ENCODE measurements at regions not wholly inside any gene's neighbourhood (a gene's known extent, or its start where the extent isn't known, plus 50 kb on each side); places are given as distances from the start of the nearest gene placed in this dataset.

GRCh38 chr3:145490088-145491048 lies 670.6 kb downstream of the PLOD2 start:
- Histone ChIP-seq H2BK12ac (ENCODE audit: insufficient read length, low read depth, low read length) (no peak overlapping the region), H2AK5ac (ENCODE audit: insufficient read length, low read length) (no peak overlapping the region), H3T11ph (ENCODE audit: low read length) (no peak overlapping the region), H3K23ac (ENCODE audit: insufficient read length, low read depth, low read length) (no peak overlapping the region), H3K79me1 (ENCODE audit: insufficient read depth, low read depth, low read length, poor library complexity, severe bottlenecking) (no peaks in the 10 kb centered on the region), H3K9ac (ENCODE audit: extremely low read depth, insufficient read length, low read length) (no peak overlapping the region), H3K4ac (ENCODE audit: low read depth, low read length) (no peak overlapping the region), H2BK20ac (ENCODE audit: low read depth, low read length, poor library complexity, severe bottlenecking) (no peak overlapping the region), H3K79me2 (ENCODE audit: insufficient read depth, low read length) (no peaks in the 10 kb centered on the region), H3K18ac (ENCODE audit: insufficient read length, low read depth, low read length) (no peak overlapping the region), H2BK120ac (ENCODE audit: low read depth, low read length, poor library complexity, severe bottlenecking) (no peak overlapping the region), H3K9me3 (ENCODE audit: control insufficient read depth, low read depth, low read length) (no peaks in the 10 kb centered on the region), H4K20me1 (ENCODE audit: control insufficient read depth, insufficient read depth, insufficient read length) (no peaks in the 10 kb centered on the region), H3K23me2 (ENCODE audit: insufficient read length, low read depth, low read length, poor library complexity, severe bottlenecking) (no peaks in the 10 kb centered on the region), H3K27me3 (ENCODE audit: insufficient read depth, low read length) (no peaks in the 10 kb centered on the region), H2AFZ (ENCODE audit: low read length) (no peak overlapping the region), H3K4me1 (ENCODE audit: insufficient read depth, low read length) (peaks cover 4% of the 10 kb centered on the region; the same call in 1 of the 2 replicates), H4K91ac (ENCODE audit: insufficient read length, low read depth, low read length) (no peak overlapping the region), H3K4me2 (ENCODE audit: insufficient read depth, insufficient read length, low read length) (no peak overlapping the region), H3K27ac (ENCODE audit: insufficient read length, low read depth, low read length) (no peak overlapping the region), H3K14ac (ENCODE audit: insufficient read depth, low read length) (no peak overlapping the region), H2BK15ac (ENCODE audit: low read depth, low read length) (no peak overlapping the region), H4K8ac (replicated peaks; ENCODE audit: insufficient read length, low read depth, low read length) (no peak overlapping the region), H3K56ac (ENCODE audit: insufficient read length, low read depth, low read length) (no peak overlapping the region), H4K5ac (ENCODE audit: insufficient read length, low read depth, low read length) (no peak overlapping the region), H2BK5ac (ENCODE audit: insufficient read length, low read length) (no peak overlapping the region)
- no CpG with 5 or more reads among the region's 11 CpGs for WGBS (ENCODE audit: extremely low coverage, insufficient read length, low lambda C conversion rate)
- H3K27ac Mint-ChIP-seq, result no peak overlapping the region
- TF ChIP-seq, protein P1, sequence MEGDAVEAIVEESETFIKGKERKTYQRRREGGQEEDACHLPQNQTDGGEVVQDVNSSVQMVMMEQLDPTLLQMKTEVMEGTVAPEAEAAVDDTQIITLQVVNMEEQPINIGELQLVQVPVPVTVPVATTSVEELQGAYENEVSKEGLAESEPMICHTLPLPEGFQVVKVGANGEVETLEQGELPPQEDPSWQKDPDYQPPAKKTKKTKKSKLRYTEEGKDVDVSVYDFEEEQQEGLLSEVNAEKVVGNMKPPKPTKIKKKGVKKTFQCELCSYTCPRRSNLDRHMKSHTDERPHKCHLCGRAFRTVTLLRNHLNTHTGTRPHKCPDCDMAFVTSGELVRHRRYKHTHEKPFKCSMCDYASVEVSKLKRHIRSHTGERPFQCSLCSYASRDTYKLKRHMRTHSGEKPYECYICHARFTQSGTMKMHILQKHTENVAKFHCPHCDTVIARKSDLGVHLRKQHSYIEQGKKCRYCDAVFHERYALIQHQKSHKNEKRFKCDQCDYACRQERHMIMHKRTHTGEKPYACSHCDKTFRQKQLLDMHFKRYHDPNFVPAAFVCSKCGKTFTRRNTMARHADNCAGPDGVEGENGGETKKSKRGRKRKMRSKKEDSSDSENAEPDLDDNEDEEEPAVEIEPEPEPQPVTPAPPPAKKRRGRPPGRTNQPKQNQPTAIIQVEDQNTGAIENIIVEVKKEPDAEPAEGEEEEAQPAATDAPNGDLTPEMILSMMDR (conservative IDR thresholded peaks at IDR 0.05), result no peak
- no peaks in the 10 kb centered on the region for H3K27me3 Mint-ChIP-seq (ENCODE audit: low read depth)
- peaks cover 2 to 3% of the 10 kb centered on the region in 2 experiments; a peak in 1 of 5 replicates for H3K9me3 Mint-ChIP-seq
- H3K36me3 Mint-ChIP-seq (ENCODE audit: insufficient read depth in 1 of 3, low read depth in 3 of 3), result no peaks in the 10 kb centered on the region
- no peak overlapping the region for H3K4me3 Mint-ChIP-seq
- DNase-seq, result no peak
- H3K4me1 Mint-ChIP-seq, result peaks cover 21 to 28% of the 10 kb centered on the region in 2 experiments

Data from H9 (cell line).